ENCODE measurements at regions not wholly inside any gene's neighbourhood (a gene's known extent, or its start where the extent isn't known, plus 50 kb on each side); places are given as distances from the start of the nearest gene placed in this dataset.

DNA sequence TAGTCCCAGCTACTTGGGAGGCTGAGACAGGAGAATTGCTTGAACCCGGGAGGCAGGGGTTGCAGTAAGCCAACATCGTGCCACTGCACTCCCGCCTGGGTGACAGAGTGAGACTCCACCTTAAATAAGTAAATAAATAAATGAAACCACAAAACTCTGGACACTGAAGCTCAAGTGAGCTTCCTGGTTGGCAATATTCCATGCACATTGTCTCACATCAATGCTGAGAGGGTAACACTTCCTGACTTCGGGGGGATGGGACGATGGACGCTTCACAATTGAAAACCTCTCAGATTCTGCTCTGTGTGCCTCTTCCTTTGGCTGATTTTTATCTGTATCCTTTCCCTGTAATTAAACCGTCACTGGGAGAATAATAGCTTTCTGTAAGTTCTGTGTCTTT is 70.0 kb upstream of the ZNF644 start:
- DNase-seq (ENCODE audit: low spot score): no peak
- no peaks in the 10 kb centered on the region for H3K9me3 ChIP-seq (ENCODE audit: control insufficient read depth in 4 of 4, low read length in 3 of 4)
- no peaks in the 10 kb centered on the region for H3K36me3 ChIP-seq (ENCODE audit: control insufficient read depth in 4 of 4, insufficient read depth in 3 of 4, low read depth in 1 of 4, low read length in 3 of 4)
- WGBS: 64% methylated on average over 7 of the region's 7 CpGs
- TF ChIP-seq SP1 (IDR thresholded peaks at IDR 0.05) (no peak), HNF4G (IDR thresholded peaks at IDR 0.05) (no peak), GABPA (IDR thresholded peaks at IDR 0.05 in 1 of 2, conservative IDR thresholded peaks at IDR 0.05 in 1 of 2) (no peak)
- no peaks in the 10 kb centered on the region for H3K27me3 ChIP-seq (ENCODE audit: control insufficient read depth in 4 of 4, insufficient read depth in 4 of 4, low read length in 3 of 4)
- H3K9ac ChIP-seq (ENCODE audit: low read depth in 1 of 2, low read length in 2 of 2): no peak overlapping the region
- H3K4me3 ChIP-seq (ENCODE audit: low read depth in 1 of 3, low read length in 3 of 3): no peak overlapping the region
- H3K27ac ChIP-seq (ENCODE audit: low read depth in 1 of 2, low read length in 2 of 2): no peak overlapping the region
- H3K4me1 ChIP-seq (ENCODE audit: control insufficient read depth in 4 of 4, insufficient read depth in 4 of 4, low read length in 3 of 4): no peaks in the 10 kb centered on the region

DNA sequence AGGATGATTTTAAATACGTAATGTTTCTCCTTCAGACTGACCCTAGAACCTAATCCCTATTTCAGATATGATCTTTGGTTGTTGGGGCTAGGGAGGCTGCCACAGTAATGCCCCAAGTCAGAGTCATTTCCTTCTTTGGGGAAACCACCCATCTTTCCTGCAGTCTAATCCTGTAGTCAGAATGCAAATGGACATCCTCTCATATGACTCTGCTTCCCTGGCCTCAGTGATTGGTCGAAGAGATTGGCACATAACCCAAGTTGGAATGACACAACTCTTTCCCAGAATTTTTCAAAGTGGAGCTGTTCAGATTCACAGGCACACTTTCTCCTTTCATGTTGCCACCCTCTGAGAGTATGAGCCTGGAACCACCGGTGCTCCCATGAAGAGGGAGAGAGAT is 58.8 kb upstream of the ZNF644 start:
- 87% methylated on average over 3 of the region's 3 CpGs for WGBS
- Histone ChIP-seq H3K9me3 (ENCODE audit: control insufficient read depth in 4 of 4, low read length in 3 of 4) (no peaks in the 10 kb centered on the region), H3K4me1 (ENCODE audit: control insufficient read depth in 4 of 4, insufficient read depth in 4 of 4, low read length in 3 of 4) (no peaks in the 10 kb centered on the region), H3K36me3 (ENCODE audit: control insufficient read depth in 4 of 4, insufficient read depth in 3 of 4, low read depth in 1 of 4, low read length in 3 of 4) (no peaks in the 10 kb centered on the region), H3K4me3 (ENCODE audit: low read depth in 1 of 3, low read length in 3 of 3) (no peak overlapping the region), H3K27ac (ENCODE audit: low read depth in 1 of 2, low read length in 2 of 2) (no peak overlapping the region), H3K9ac (ENCODE audit: low read depth in 1 of 2, low read length in 2 of 2) (no peak overlapping the region), H3K27me3 (ENCODE audit: control insufficient read depth in 4 of 4, insufficient read depth in 4 of 4, low read length in 3 of 4) (no peaks in the 10 kb centered on the region)
- no peak for DNase-seq (ENCODE audit: low spot score)
- TF ChIP-seq FOXA2 (IDR thresholded peaks at IDR 0.05): no peak
- TF ChIP-seq, protein P1, sequence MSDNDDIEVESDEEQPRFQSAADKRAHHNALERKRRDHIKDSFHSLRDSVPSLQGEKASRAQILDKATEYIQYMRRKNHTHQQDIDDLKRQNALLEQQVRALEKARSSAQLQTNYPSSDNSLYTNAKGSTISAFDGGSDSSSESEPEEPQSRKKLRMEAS (IDR thresholded peaks at IDR 0.05): no peak
- TF ChIP-seq TAF1 (conservative IDR thresholded peaks at IDR 0.05): no peak
- no peak for TF ChIP-seq JUND (IDR thresholded peaks at IDR 0.05)

DNA sequence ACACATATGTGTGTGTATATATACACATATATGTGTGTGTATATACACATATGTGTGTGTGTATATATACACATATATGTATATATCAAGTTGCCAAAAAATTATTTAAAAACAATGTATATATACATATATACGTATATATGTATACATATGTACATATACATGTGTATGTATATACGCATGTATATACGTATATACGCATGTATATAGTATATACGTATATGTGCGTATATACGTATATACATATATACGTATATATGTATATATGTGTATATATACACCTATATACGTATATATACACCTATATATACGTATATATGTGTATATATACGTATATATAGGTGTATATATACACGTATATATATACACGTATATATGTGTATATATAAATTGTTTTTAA is 57.0 kb upstream of the ZNF644 start:
- 93% methylated on average over 13 of the region's 13 CpGs for WGBS
- Histone ChIP-seq H3K4me3 (ENCODE audit: low read depth in 1 of 3, low read length in 3 of 3) (no peak overlapping the region), H3K27ac (ENCODE audit: low read depth in 1 of 2, low read length in 2 of 2) (no peak overlapping the region), H3K27me3 (ENCODE audit: control insufficient read depth in 4 of 4, insufficient read depth in 4 of 4, low read length in 3 of 4) (no peaks in the 10 kb centered on the region), H3K4me1 (ENCODE audit: control insufficient read depth in 4 of 4, insufficient read depth in 4 of 4, low read length in 3 of 4) (no peaks in the 10 kb centered on the region), H3K9ac (ENCODE audit: low read depth in 1 of 2, low read length in 2 of 2) (no peak overlapping the region), H3K36me3 (ENCODE audit: control insufficient read depth in 4 of 4, insufficient read depth in 3 of 4, low read depth in 1 of 4, low read length in 3 of 4) (no peaks in the 10 kb centered on the region), H3K9me3 (ENCODE audit: control insufficient read depth in 4 of 4, low read length in 3 of 4) (no peaks in the 10 kb centered on the region)
- DNase-seq (ENCODE audit: low spot score): no peak
- TF ChIP-seq, protein P2, sequence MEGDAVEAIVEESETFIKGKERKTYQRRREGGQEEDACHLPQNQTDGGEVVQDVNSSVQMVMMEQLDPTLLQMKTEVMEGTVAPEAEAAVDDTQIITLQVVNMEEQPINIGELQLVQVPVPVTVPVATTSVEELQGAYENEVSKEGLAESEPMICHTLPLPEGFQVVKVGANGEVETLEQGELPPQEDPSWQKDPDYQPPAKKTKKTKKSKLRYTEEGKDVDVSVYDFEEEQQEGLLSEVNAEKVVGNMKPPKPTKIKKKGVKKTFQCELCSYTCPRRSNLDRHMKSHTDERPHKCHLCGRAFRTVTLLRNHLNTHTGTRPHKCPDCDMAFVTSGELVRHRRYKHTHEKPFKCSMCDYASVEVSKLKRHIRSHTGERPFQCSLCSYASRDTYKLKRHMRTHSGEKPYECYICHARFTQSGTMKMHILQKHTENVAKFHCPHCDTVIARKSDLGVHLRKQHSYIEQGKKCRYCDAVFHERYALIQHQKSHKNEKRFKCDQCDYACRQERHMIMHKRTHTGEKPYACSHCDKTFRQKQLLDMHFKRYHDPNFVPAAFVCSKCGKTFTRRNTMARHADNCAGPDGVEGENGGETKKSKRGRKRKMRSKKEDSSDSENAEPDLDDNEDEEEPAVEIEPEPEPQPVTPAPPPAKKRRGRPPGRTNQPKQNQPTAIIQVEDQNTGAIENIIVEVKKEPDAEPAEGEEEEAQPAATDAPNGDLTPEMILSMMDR (IDR thresholded peaks at IDR 0.05; ENCODE audit: low read depth, low read length, missing input control): no peak
- TF ChIP-seq, protein P1 (IDR thresholded peaks at IDR 0.05): no peak
- TF ChIP-seq, protein P3, sequence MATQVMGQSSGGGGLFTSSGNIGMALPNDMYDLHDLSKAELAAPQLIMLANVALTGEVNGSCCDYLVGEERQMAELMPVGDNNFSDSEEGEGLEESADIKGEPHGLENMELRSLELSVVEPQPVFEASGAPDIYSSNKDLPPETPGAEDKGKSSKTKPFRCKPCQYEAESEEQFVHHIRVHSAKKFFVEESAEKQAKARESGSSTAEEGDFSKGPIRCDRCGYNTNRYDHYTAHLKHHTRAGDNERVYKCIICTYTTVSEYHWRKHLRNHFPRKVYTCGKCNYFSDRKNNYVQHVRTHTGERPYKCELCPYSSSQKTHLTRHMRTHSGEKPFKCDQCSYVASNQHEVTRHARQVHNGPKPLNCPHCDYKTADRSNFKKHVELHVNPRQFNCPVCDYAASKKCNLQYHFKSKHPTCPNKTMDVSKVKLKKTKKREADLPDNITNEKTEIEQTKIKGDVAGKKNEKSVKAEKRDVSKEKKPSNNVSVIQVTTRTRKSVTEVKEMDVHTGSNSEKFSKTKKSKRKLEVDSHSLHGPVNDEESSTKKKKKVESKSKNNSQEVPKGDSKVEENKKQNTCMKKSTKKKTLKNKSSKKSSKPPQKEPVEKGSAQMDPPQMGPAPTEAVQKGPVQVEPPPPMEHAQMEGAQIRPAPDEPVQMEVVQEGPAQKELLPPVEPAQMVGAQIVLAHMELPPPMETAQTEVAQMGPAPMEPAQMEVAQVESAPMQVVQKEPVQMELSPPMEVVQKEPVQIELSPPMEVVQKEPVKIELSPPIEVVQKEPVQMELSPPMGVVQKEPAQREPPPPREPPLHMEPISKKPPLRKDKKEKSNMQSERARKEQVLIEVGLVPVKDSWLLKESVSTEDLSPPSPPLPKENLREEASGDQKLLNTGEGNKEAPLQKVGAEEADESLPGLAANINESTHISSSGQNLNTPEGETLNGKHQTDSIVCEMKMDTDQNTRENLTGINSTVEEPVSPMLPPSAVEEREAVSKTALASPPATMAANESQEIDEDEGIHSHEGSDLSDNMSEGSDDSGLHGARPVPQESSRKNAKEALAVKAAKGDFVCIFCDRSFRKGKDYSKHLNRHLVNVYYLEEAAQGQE (IDR thresholded peaks at IDR 0.05): no peak
- TF ChIP-seq TAF1 (conservative IDR thresholded peaks at IDR 0.05) (no peak), RAD21 (IDR thresholded peaks at IDR 0.05) (no peak), GABPA (IDR thresholded peaks at IDR 0.05 in 1 of 2, conservative IDR thresholded peaks at IDR 0.05 in 1 of 2) (no peak), YY1 (IDR thresholded peaks at IDR 0.05) (no peak), HNF4G (IDR thresholded peaks at IDR 0.05) (no peak), SP1 (IDR thresholded peaks at IDR 0.05) (no peak), RXRA (IDR thresholded peaks at IDR 0.05) (no peak), FOXA1 (IDR thresholded peaks at IDR 0.05) (no peak), NR2F2 (IDR thresholded peaks at IDR 0.05) (no peak), JUND (IDR thresholded peaks at IDR 0.05) (no peak), HNF4A (conservative IDR thresholded peaks at IDR 0.05) (no peak), EGR1 (IDR thresholded peaks at IDR 0.05; ENCODE audit: low read depth in 2 of 2) (no peak), FOXA2 (IDR thresholded peaks at IDR 0.05) (no peak)
- TF ChIP-seq, protein P4, sequence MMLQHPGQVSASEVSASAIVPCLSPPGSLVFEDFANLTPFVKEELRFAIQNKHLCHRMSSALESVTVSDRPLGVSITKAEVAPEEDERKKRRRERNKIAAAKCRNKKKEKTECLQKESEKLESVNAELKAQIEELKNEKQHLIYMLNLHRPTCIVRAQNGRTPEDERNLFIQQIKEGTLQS (IDR thresholded peaks at IDR 0.05): no peak
- TF ChIP-seq, protein P5, sequence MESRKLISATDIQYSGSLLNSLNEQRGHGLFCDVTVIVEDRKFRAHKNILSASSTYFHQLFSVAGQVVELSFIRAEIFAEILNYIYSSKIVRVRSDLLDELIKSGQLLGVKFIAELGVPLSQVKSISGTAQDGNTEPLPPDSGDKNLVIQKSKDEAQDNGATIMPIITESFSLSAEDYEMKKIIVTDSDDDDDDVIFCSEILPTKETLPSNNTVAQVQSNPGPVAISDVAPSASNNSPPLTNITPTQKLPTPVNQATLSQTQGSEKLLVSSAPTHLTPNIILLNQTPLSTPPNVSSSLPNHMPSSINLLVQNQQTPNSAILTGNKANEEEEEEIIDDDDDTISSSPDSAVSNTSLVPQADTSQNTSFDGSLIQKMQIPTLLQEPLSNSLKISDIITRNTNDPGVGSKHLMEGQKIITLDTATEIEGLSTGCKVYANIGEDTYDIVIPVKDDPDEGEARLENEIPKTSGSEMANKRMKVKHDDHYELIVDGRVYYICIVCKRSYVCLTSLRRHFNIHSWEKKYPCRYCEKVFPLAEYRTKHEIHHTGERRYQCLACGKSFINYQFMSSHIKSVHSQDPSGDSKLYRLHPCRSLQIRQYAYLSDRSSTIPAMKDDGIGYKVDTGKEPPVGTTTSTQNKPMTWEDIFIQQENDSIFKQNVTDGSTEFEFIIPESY (IDR thresholded peaks at IDR 0.05): no peak

All from liver (tissue), 8 donors.